ENCODE measurements at regions not wholly inside any gene's neighbourhood (a gene's known extent, or its start where the extent isn't known, plus 50 kb on each side); places are given as distances from the start of the nearest gene placed in this dataset.

- H3K4me3 ChIP-seq = no peak overlapping the region
- H3K36me3 ChIP-seq (replicated peaks; ENCODE audit: insufficient read depth, low read depth) = no peaks in the 10 kb centered on the region
- DNase-seq (ENCODE audit: low spot score) = no peak
- H4K20me1 ChIP-seq (ENCODE audit: insufficient read depth, poor library complexity, severe bottlenecking) = no peaks in the 10 kb centered on the region
- no peak overlapping the region for H2AFZ ChIP-seq
- H3K9me2 ChIP-seq (replicated peaks; ENCODE audit: insufficient read depth) = no peaks in the 10 kb centered on the region
- no peaks in the 10 kb centered on the region for H3K4me1 ChIP-seq (ENCODE audit: insufficient read depth)
- no peak overlapping the region for H3K4me2 ChIP-seq
- 89% methylated on average over 8 of the region's 8 CpGs for WGBS (ENCODE audit: low lambda C conversion rate, missing lambda C conversion rate)
- no peaks in the 10 kb centered on the region for H3K27me3 ChIP-seq
- H3K9me3 ChIP-seq (ENCODE audit: low read depth) = no peaks in the 10 kb centered on the region
- no peak overlapping the region for H3K27ac ChIP-seq
- no peaks in the 10 kb centered on the region for H3K79me2 ChIP-seq
- no peak for TF ChIP-seq EZH2phosphoT487 (IDR thresholded peaks at IDR 0.05; ENCODE audit: low read depth, severe bottlenecking, unreplicated experiment)
- no peak for TF ChIP-seq EZH2 (IDR thresholded peaks at IDR 0.05; ENCODE audit: borderline replicate concordance)
- no peak for TF ChIP-seq CTCF (IDR thresholded peaks at IDR 0.05; ENCODE audit: poor library complexity)
Measured at GRCh38 chr2:75800456-75800855, 89.7 kb upstream of the GCFC2 start.

GRCh38 chr2:75799859-75800258 lies 89.1 kb upstream of the GCFC2 start:
- 73% methylated on average over 4 of the region's 4 CpGs for WGBS (ENCODE audit: low lambda C conversion rate, missing lambda C conversion rate)
- no peaks in the 10 kb centered on the region for H3K9me3 ChIP-seq (ENCODE audit: low read depth)
- no peak for TF ChIP-seq EZH2 (IDR thresholded peaks at IDR 0.05; ENCODE audit: borderline replicate concordance)
- no peak for TF ChIP-seq EZH2phosphoT487 (IDR thresholded peaks at IDR 0.05; ENCODE audit: low read depth, severe bottlenecking, unreplicated experiment)
- TF ChIP-seq CTCF (IDR thresholded peaks at IDR 0.05; ENCODE audit: poor library complexity) = no peak
- H3K4me2 ChIP-seq = no peak overlapping the region
- no peak for DNase-seq (ENCODE audit: low spot score)
- no peak overlapping the region for H3K27ac ChIP-seq
- no peaks in the 10 kb centered on the region for H3K4me1 ChIP-seq (ENCODE audit: insufficient read depth)
- no peak overlapping the region for H3K4me3 ChIP-seq
- H2AFZ ChIP-seq = no peak overlapping the region
- H3K9me2 ChIP-seq (replicated peaks; ENCODE audit: insufficient read depth) = no peaks in the 10 kb centered on the region
- no peaks in the 10 kb centered on the region for H4K20me1 ChIP-seq (ENCODE audit: insufficient read depth, poor library complexity, severe bottlenecking)
- H3K36me3 ChIP-seq (replicated peaks; ENCODE audit: insufficient read depth, low read depth) = no peaks in the 10 kb centered on the region
- no peaks in the 10 kb centered on the region for H3K79me2 ChIP-seq
- H3K27me3 ChIP-seq = no peaks in the 10 kb centered on the region

- H3K27me3 ChIP-seq = no peaks in the 10 kb centered on the region
- no peaks in the 10 kb centered on the region for H3K36me3 ChIP-seq (replicated peaks; ENCODE audit: insufficient read depth, low read depth)
- H3K9me2 ChIP-seq (replicated peaks; ENCODE audit: insufficient read depth) = no peaks in the 10 kb centered on the region
- no peaks in the 10 kb centered on the region for H3K79me2 ChIP-seq
- H3K4me2 ChIP-seq = no peak overlapping the region
- H2AFZ ChIP-seq = no peak overlapping the region
- H3K4me3 ChIP-seq = no peak overlapping the region
- TF ChIP-seq EZH2phosphoT487 (IDR thresholded peaks at IDR 0.05; ENCODE audit: low read depth, severe bottlenecking, unreplicated experiment) (no peak), CTCF (IDR thresholded peaks at IDR 0.05; ENCODE audit: poor library complexity) (no peak), EZH2 (IDR thresholded peaks at IDR 0.05; ENCODE audit: borderline replicate concordance) (no peak)
- WGBS (ENCODE audit: low lambda C conversion rate, missing lambda C conversion rate) = 71% methylated on average over 4 of the region's 4 CpGs
- no peaks in the 10 kb centered on the region for H3K4me1 ChIP-seq (ENCODE audit: insufficient read depth)
- H3K27ac ChIP-seq = no peak overlapping the region
- H4K20me1 ChIP-seq (ENCODE audit: insufficient read depth, poor library complexity, severe bottlenecking) = no peaks in the 10 kb centered on the region
- H3K9me3 ChIP-seq (ENCODE audit: low read depth) = no peaks in the 10 kb centered on the region
- DNase-seq (ENCODE audit: low spot score) = no peak
Measured at GRCh38 chr2:75798569-75798968, 87.9 kb upstream of the GCFC2 start.

GRCh38 chr2:75792996-75793395 lies 82.3 kb upstream of the GCFC2 start:
- Histone ChIP-seq H3K9me2 (replicated peaks; ENCODE audit: insufficient read depth) (no peaks in the 10 kb centered on the region), H3K27me3 (no peaks in the 10 kb centered on the region), H3K27ac (no peak overlapping the region), H2AFZ (no peak overlapping the region), H3K9me3 (ENCODE audit: low read depth) (no peaks in the 10 kb centered on the region), H3K4me3 (no peak overlapping the region), H4K20me1 (ENCODE audit: insufficient read depth, poor library complexity, severe bottlenecking) (no peaks in the 10 kb centered on the region), H3K4me2 (no peak overlapping the region), H3K4me1 (ENCODE audit: insufficient read depth) (no peaks in the 10 kb centered on the region), H3K36me3 (replicated peaks; ENCODE audit: insufficient read depth, low read depth) (no peaks in the 10 kb centered on the region), H3K79me2 (no peaks in the 10 kb centered on the region)
- 100% methylated on average over 1 of the region's 1 CpG for WGBS (ENCODE audit: low lambda C conversion rate, missing lambda C conversion rate)
- TF ChIP-seq CTCF (IDR thresholded peaks at IDR 0.05; ENCODE audit: poor library complexity) (no peak), EZH2phosphoT487 (IDR thresholded peaks at IDR 0.05; ENCODE audit: low read depth, severe bottlenecking, unreplicated experiment) (no peak), EZH2 (IDR thresholded peaks at IDR 0.05; ENCODE audit: borderline replicate concordance) (no peak)
- DNase-seq (ENCODE audit: low spot score) = no peak

Data from hepatocyte (in vitro differentiated cells).